ENCODE measurements at regions not wholly inside any gene's neighbourhood (a gene's known extent, or its start where the extent isn't known, plus 50 kb on each side); places are given as distances from the start of the nearest gene placed in this dataset.

GRCh38 chr2:151040039-151040438, 221.6 kb downstream of the RBM43 start:
- H3K9me3 Mint-ChIP-seq, result no peaks in the 10 kb centered on the region
- H3K4me1 Mint-ChIP-seq, result no peaks in the 10 kb centered on the region
- DNase-seq, result no peak
- no peak overlapping the region for H3K4me3 Mint-ChIP-seq
- no peaks in the 10 kb centered on the region for H3K36me3 Mint-ChIP-seq
- no peak overlapping the region for H3K27ac Mint-ChIP-seq
- peaks cover 20% of the 10 kb centered on the region for H3K27me3 Mint-ChIP-seq

GRCh38 chr2:151038516-151038915, 223.1 kb downstream of the RBM43 start:
- DNase-seq, result no peak
- Mint-ChIP-seq H3K4me1 (no peaks in the 10 kb centered on the region), H3K27ac (no peak overlapping the region), H3K4me3 (no peak overlapping the region), H3K27me3 (peaks cover 25% of the 10 kb centered on the region), H3K36me3 (no peaks in the 10 kb centered on the region), H3K9me3 (no peaks in the 10 kb centered on the region)

GRCh38 chr2:151037434-151037833, 224.2 kb downstream of the RBM43 start:
- no peak overlapping the region for H3K27ac Mint-ChIP-seq
- no peaks in the 10 kb centered on the region for H3K36me3 Mint-ChIP-seq
- no peak overlapping the region for H3K4me3 Mint-ChIP-seq
- H3K4me1 Mint-ChIP-seq, result no peaks in the 10 kb centered on the region
- H3K27me3 Mint-ChIP-seq, result peaks cover 28% of the 10 kb centered on the region
- H3K9me3 Mint-ChIP-seq, result no peaks in the 10 kb centered on the region
- no peak for DNase-seq

GRCh38 chr2:151033271-151034248, 228.1 kb downstream of the RBM43 start:
- Mint-ChIP-seq H3K27me3 (peaks cover 41% of the 10 kb centered on the region), H3K9me3 (no peaks in the 10 kb centered on the region), H3K36me3 (no peaks in the 10 kb centered on the region), H3K4me1 (peaks cover 8% of the 10 kb centered on the region), H3K4me3 (no peak overlapping the region), H3K27ac (no peak overlapping the region)
- DNase-seq, result no peak

GRCh38 chr2:151032741-151033191, 228.9 kb downstream of the RBM43 start:
- Mint-ChIP-seq H3K27ac (no peak overlapping the region), H3K4me1 (peaks cover 8% of the 10 kb centered on the region), H3K36me3 (no peaks in the 10 kb centered on the region), H3K27me3 (peaks cover 37% of the 10 kb centered on the region), H3K4me3 (no peak overlapping the region), H3K9me3 (no peaks in the 10 kb centered on the region)
- no peak for DNase-seq

- Mint-ChIP-seq H3K9me3 (no peaks in the 10 kb centered on the region), H3K27ac (no peak overlapping the region), H3K4me3 (no peak overlapping the region), H3K27me3 (peaks cover 22% of the 10 kb centered on the region), H3K36me3 (no peaks in the 10 kb centered on the region), H3K4me1 (peaks cover 8% of the 10 kb centered on the region)
- DNase-seq, result peak; percentile 0
Observed at GRCh38 chr2:151030663-151031230, 230.9 kb downstream of the RBM43 start.

- DNase-seq, result no peak
- peaks cover 8% of the 10 kb centered on the region for H3K4me1 Mint-ChIP-seq
- H3K4me3 Mint-ChIP-seq, result no peak overlapping the region
- H3K9me3 Mint-ChIP-seq, result no peaks in the 10 kb centered on the region
- H3K36me3 Mint-ChIP-seq, result no peaks in the 10 kb centered on the region
- H3K27ac Mint-ChIP-seq, result no peak overlapping the region
- H3K27me3 Mint-ChIP-seq, result peaks cover 19% of the 10 kb centered on the region
Observed at GRCh38 chr2:151029406-151030157, 232.1 kb downstream of the RBM43 start.

GRCh38 chr2:151028691-151029176, 232.9 kb downstream of the RBM43 start:
- Mint-ChIP-seq H3K27me3 (peaks cover 17% of the 10 kb centered on the region), H3K27ac (no peak overlapping the region), H3K4me1 (peaks cover 8% of the 10 kb centered on the region), H3K36me3 (no peaks in the 10 kb centered on the region), H3K9me3 (no peaks in the 10 kb centered on the region), H3K4me3 (no peak overlapping the region)
- DNase-seq, result no peak

GRCh38 chr2:151027151-151027550, 234.5 kb downstream of the RBM43 start:
- H3K4me3 Mint-ChIP-seq, result no peak overlapping the region
- no peaks in the 10 kb centered on the region for H3K36me3 Mint-ChIP-seq
- H3K9me3 Mint-ChIP-seq, result peaks cover 2% of the 10 kb centered on the region
- no peak overlapping the region for H3K27ac Mint-ChIP-seq
- H3K27me3 Mint-ChIP-seq, result peaks cover 21% of the 10 kb centered on the region
- peaks cover 8% of the 10 kb centered on the region for H3K4me1 Mint-ChIP-seq
- DNase-seq, result no peak

GRCh38 chr2:151025816-151026215, 235.8 kb downstream of the RBM43 start:
- Mint-ChIP-seq H3K4me3 (no peak overlapping the region), H3K36me3 (no peaks in the 10 kb centered on the region), H3K4me1 (peaks cover 6% of the 10 kb centered on the region), H3K9me3 (peaks cover 2% of the 10 kb centered on the region), H3K27me3 (peaks cover 12% of the 10 kb centered on the region), H3K27ac (no peak overlapping the region)
- DNase-seq, result no peak

GRCh38 chr2:151024696-151025251, 236.9 kb downstream of the RBM43 start:
- Mint-ChIP-seq H3K36me3 (no peaks in the 10 kb centered on the region), H3K9me3 (peaks cover 2% of the 10 kb centered on the region), H3K4me1 (peaks cover 4% of the 10 kb centered on the region), H3K27me3 (peaks cover 13% of the 10 kb centered on the region), H3K27ac (no peak overlapping the region), H3K4me3 (no peak overlapping the region)
- DNase-seq, result no peak

- Mint-ChIP-seq H3K4me3 (no peak overlapping the region), H3K27me3 (peaks cover 13% of the 10 kb centered on the region), H3K36me3 (no peaks in the 10 kb centered on the region), H3K9me3 (peaks cover 2% of the 10 kb centered on the region), H3K4me1 (no peaks in the 10 kb centered on the region), H3K27ac (no peak overlapping the region)
- DNase-seq, result no peak
Observed at GRCh38 chr2:151021747-151022452, 239.8 kb downstream of the RBM43 start.

- peaks cover 13% of the 10 kb centered on the region for H3K27me3 Mint-ChIP-seq
- H3K4me1 Mint-ChIP-seq, result no peaks in the 10 kb centered on the region
- H3K27ac Mint-ChIP-seq, result no peak overlapping the region
- H3K4me3 Mint-ChIP-seq, result no peak overlapping the region
- H3K9me3 Mint-ChIP-seq, result peaks cover 2% of the 10 kb centered on the region
- no peaks in the 10 kb centered on the region for H3K36me3 Mint-ChIP-seq
- DNase-seq, result no peak
Observed at GRCh38 chr2:151020411-151020810, 241.3 kb downstream of the RBM43 start.

GRCh38 chr2:151009437-151010175, 252.1 kb downstream of the RBM43 start:
- Mint-ChIP-seq H3K9me3 (no peaks in the 10 kb centered on the region), H3K4me1 (no peaks in the 10 kb centered on the region), H3K27ac (no peak overlapping the region), H3K27me3 (peaks cover 5% of the 10 kb centered on the region), H3K36me3 (no peaks in the 10 kb centered on the region), H3K4me3 (no peak overlapping the region)
- DNase-seq, result no peak

Data from activated naive CD8-positive, alpha-beta T cell treated with anti-CD3 and anti-CD28 coated beads for 36 hours (primary cell).